H1 (cell line): ENCODE measurements at regions not wholly inside any gene's neighbourhood (a gene's known extent, or its start where the extent isn't known, plus 50 kb on each side); places are given as distances from the start of the nearest gene placed in this dataset.

Experiments used
- CTCF ChIA-PET: fragments of 300-600 bp; sonication (Branson Sonifier 250); formaldehyde crosslinking; loops from one replicate; lab custom pipeline; 2021; ENCODE audit not compliant: partially characterized antibody; lab: Charles Lee
- POLR2A ChIA-PET: fragments of 300-600 bp; sonication (Branson Sonifier 250); formaldehyde crosslinking; loops from one replicate; lab custom pipeline; 2021; ENCODE audit warnings: inconsistent platforms; ENCODE audit not compliant: partially characterized antibody; lab: Charles Lee
- DNase-seq, 2 experiments: peaks; one replicate each; pipeline versions ENCODE4 v3.0.0 to v3.0.0-alpha.2; 2010 to 2022; ENCODE audit warnings: low spot score in 2 of 2, low read depth in 1 of 2, mixed read lengths in 1 of 2
- FAIRE-seq: peaks from 2 replicates; lab custom pipeline; 2011; peaks lifted over from hg19 to GRCh38; lab: Jason Lieb, UNC
- H2AFZ ChIP-seq: 2 replicates; pipeline ENCODE4 v1.8.1; 2012; ENCODE audit warnings: low read length, inconsistent platforms
- H2AK5ac ChIP-seq: 2 replicates; pipeline ENCODE4 v1.6.1; 2013; ENCODE audit warnings: low read depth, low read length
- H2BK120ac ChIP-seq: replicated peaks from 2 replicates; pipeline ENCODE3; 2013; ENCODE audit warnings: low read depth, low read length, inconsistent platforms
- H2BK12ac ChIP-seq: 2 replicates; pipeline ENCODE4 v1.6.1; 2013; ENCODE audit warnings: low read depth, low read length
- H2BK15ac ChIP-seq: 2 replicates; pipeline ENCODE4 v1.6.1; 2013; ENCODE audit warnings: low read length
- H2BK20ac ChIP-seq: 2 replicates; pipeline ENCODE4 v1.6.1; 2013; ENCODE audit warnings: low read length
- H2BK5ac ChIP-seq: 2 replicates; pipeline ENCODE4 v1.6.1; 2013; ENCODE audit warnings: low read depth, low read length
- H3K14ac ChIP-seq: 2 replicates; pipeline ENCODE4 v1.6.1; 2013; ENCODE audit warnings: inconsistent platforms; ENCODE audit not compliant: insufficient read length
- H3K18ac ChIP-seq: 2 replicates; pipeline ENCODE4 v1.6.1; 2013; ENCODE audit warnings: low read length; ENCODE audit errors: extremely low read depth
- H3K23ac ChIP-seq: 2 replicates; pipeline ENCODE4 v1.6.1; 2013; ENCODE audit warnings: inconsistent platforms; ENCODE audit not compliant: insufficient read length
- H3K23me2 ChIP-seq: 2 replicates; pipeline ENCODE4 v1.6.1; 2013; ENCODE audit warnings: low read depth, low read length
- H3K27ac ChIP-seq: 2 replicates; pipeline ENCODE4 v1.6.1; 2011; ENCODE audit warnings: low read depth, low read length, inconsistent platforms
- H3K27me3 ChIP-seq, 4 experiments: replicated peaks in 1 of 4; 1 replicate in 1 of 4; 2 replicates in 3 of 4; pipeline versions ENCODE4 v1.6.1 to v1.8.1; 2011 to 2013; ENCODE audit warnings: low read length in 3 of 4, mild to moderate bottlenecking in 3 of 4, inconsistent platforms in 2 of 4, mixed read lengths in 2 of 4, moderate library complexity in 1 of 4; ENCODE audit not compliant: control insufficient read depth in 3 of 4, insufficient read depth in 3 of 4; ENCODE audit errors: extremely low read depth in 1 of 4
- H3K36me3 ChIP-seq, 4 experiments: 2 replicates each; pipeline versions ENCODE4 v1.6.1 to v1.8.1; 2011 to 2013; ENCODE audit warnings: mild to moderate bottlenecking in 4 of 4, low read length in 3 of 4, moderate library complexity in 2 of 4, control low read depth in 1 of 4, inconsistent platforms in 1 of 4; ENCODE audit not compliant: insufficient read depth in 4 of 4, control insufficient read depth in 2 of 4
- H3K4ac ChIP-seq: replicated peaks from 2 replicates; pipeline ENCODE3; 2013; ENCODE audit warnings: low read length, low read depth, mixed read lengths, inconsistent platforms; ENCODE audit not compliant: insufficient read length
- H3K4me1 ChIP-seq, 4 experiments: replicated peaks in 1 of 4; 1 replicate in 1 of 4; 2 replicates in 3 of 4; pipeline versions ENCODE4 v1.6.1 to v1.8.1; 2011 to 2013; ENCODE audit warnings: low read length in 3 of 4, inconsistent platforms in 2 of 4, mixed read lengths in 1 of 4; ENCODE audit not compliant: insufficient read depth in 4 of 4, control insufficient read depth in 3 of 4
- H3K4me2 ChIP-seq, 2 experiments: 2 replicates each; pipeline versions ENCODE4 v1.6.1 to v1.8.1; 2011 to 2013; ENCODE audit warnings: low read depth in 2 of 2, low read length in 2 of 2, control low read depth in 1 of 2, inconsistent platforms in 1 of 2, mild to moderate bottlenecking in 1 of 2; ENCODE audit not compliant: insufficient read depth in 1 of 2
- H3K4me3 ChIP-seq, 4 experiments: fragments of 200-600, 300-600 bp in 1 of 4; sonication (generic), shearing (Covaris generic), sonication (Bioruptor Twin) in 1 of 4; 2 replicates each; pipeline versions ENCODE4 v1.5.1 to v1.8.1; 2011 to 2016; ENCODE audit warnings: low read length in 4 of 4, low read depth in 3 of 4, control low read depth in 2 of 4, inconsistent platforms in 2 of 4, mild to moderate bottlenecking in 2 of 4, mixed read lengths in 1 of 4, moderate library complexity in 1 of 4; ENCODE audit not compliant: insufficient read depth in 2 of 4; ENCODE audit errors: extremely low read depth in 1 of 4
- H3K56ac ChIP-seq: replicated peaks from 2 replicates; pipeline ENCODE3; 2013; ENCODE audit warnings: low read depth, mild to moderate bottlenecking, mixed read lengths, low read length, inconsistent platforms; ENCODE audit not compliant: insufficient read length
- H3K79me1 ChIP-seq: 2 replicates; pipeline ENCODE4 v1.6.1; 2013; ENCODE audit warnings: low read depth, low read length, control low read depth
- H3K79me2 ChIP-seq, 2 experiments: 2 replicates each; pipeline versions ENCODE4 v1.6.1 to v1.8.1; 2012 to 2013; ENCODE audit warnings: low read length in 2 of 2, mild to moderate bottlenecking in 2 of 2, inconsistent platforms in 1 of 2; ENCODE audit not compliant: insufficient read depth in 2 of 2, control insufficient read depth in 1 of 2
- H3K9ac ChIP-seq, 4 experiments: replicated peaks in 1 of 4; 1 replicate in 1 of 4; 2 replicates in 3 of 4; pipeline versions ENCODE4 v1.6.1 to v1.8.1; 2011 to 2013; ENCODE audit warnings: low read depth in 3 of 4, low read length in 3 of 4, control low read depth in 2 of 4, mild to moderate bottlenecking in 2 of 4, moderate library complexity in 2 of 4, inconsistent platforms in 1 of 4; ENCODE audit errors: extremely low read depth in 1 of 4
- H3K9me3 ChIP-seq, 2 experiments: 2 replicates each; pipeline versions ENCODE4 v1.6.1 to v1.8.1; 2012 to 2013; ENCODE audit warnings: mild to moderate bottlenecking in 2 of 2, moderate library complexity in 2 of 2, control low read depth in 1 of 2, inconsistent platforms in 1 of 2, low read depth in 1 of 2, low read length in 1 of 2, mixed read lengths in 1 of 2; ENCODE audit not compliant: insufficient read depth in 2 of 2
- H4K20me1 ChIP-seq, 2 experiments: replicated peaks in 1 of 2; 2 replicates each; pipeline versions ENCODE3 to v1.8.1; 2011 to 2013; ENCODE audit warnings: inconsistent platforms in 2 of 2, low read length in 2 of 2, mild to moderate bottlenecking in 1 of 2; ENCODE audit not compliant: insufficient read depth in 2 of 2, control insufficient read depth in 1 of 2
- H4K5ac ChIP-seq: 2 replicates; pipeline ENCODE4 v1.6.1; 2013; ENCODE audit warnings: low read length, low read depth, mixed read lengths, inconsistent platforms; ENCODE audit not compliant: insufficient read length
- H4K8ac ChIP-seq: 2 replicates; pipeline ENCODE4 v1.8.0; 2013; ENCODE audit warnings: mild to moderate bottlenecking, moderate library complexity, low read length, inconsistent platforms; ENCODE audit not compliant: insufficient read depth; ENCODE audit errors: extremely low read depth
- H4K91ac ChIP-seq: replicated peaks from 2 replicates; pipeline ENCODE3; 2013; ENCODE audit warnings: low read length, mixed read lengths, inconsistent platforms; ENCODE audit not compliant: insufficient read length
- CBX5 ChIP-seq: fragments of 300-800, 300-1000 bp; sonication (generic); IDR thresholded peaks from 2 replicates; pipeline ENCODE4 v1.7.1; 2016; ENCODE audit warnings: antibody characterized with exemption, low read length, low read depth
- E2F6 ChIP-seq: IDR thresholded peaks from 2 replicates; pipeline ENCODE4 v1.6.1; 2012; ENCODE audit warnings: inconsistent platforms
- HDAC6 ChIP-seq: IDR thresholded peaks from one replicate; pipeline ENCODE4 v1.7.1; 2012; ENCODE audit warnings: low read depth, mild to moderate bottlenecking, inconsistent platforms, low read length, moderate library complexity
- PHF8 ChIP-seq: fragments of 200-600 bp; sonication (generic); conservative IDR thresholded peaks from 2 replicates; pipeline ENCODE4 v1.7.1; 2012; ENCODE audit warnings: low read depth, mild to moderate bottlenecking, inconsistent platforms, low read length, moderate library complexity
- RAD21 ChIP-seq, 2 experiments: IDR thresholded peaks in 1 of 2; conservative IDR thresholded peaks in 1 of 2; 2 replicates each; pipeline ENCODE4 v1.6.1; 2011; ENCODE audit warnings: low read depth in 2 of 2, low read length in 2 of 2, improper control_type of control experiment in 1 of 2, inconsistent platforms in 1 of 2, mild to moderate bottlenecking in 1 of 2, moderate library complexity in 1 of 2
- SAP30 ChIP-seq: fragments of 300-600 bp; sonication (generic); IDR thresholded peaks from 2 replicates; pipeline ENCODE4 v1.7.1; 2012; ENCODE audit warnings: low read length, moderate library complexity, mild to moderate bottlenecking, inconsistent platforms; ENCODE audit not compliant: insufficient read depth, insufficient replicate concordance
- YY1 ChIP-seq: IDR thresholded peaks from 2 replicates; pipeline ENCODE4 v1.6.1; 2011; ENCODE audit warnings: low read depth, mild to moderate bottlenecking, low read length
- WGBS, 2 experiments: shearing (Covaris generic) in 1 of 2; methylation state at CpG; one replicate each; pipeline versions ENCODE4 v1.1.6 to v1.1.7; 2013 to 2015; ENCODE audit warnings: low lambda C conversion rate in 2 of 2, mixed read lengths in 2 of 2, inconsistent platforms in 1 of 2, low coverage in 1 of 2, missing lambda C conversion rate in 1 of 2; ENCODE audit not compliant: insufficient replicate concordance in 2 of 2, insufficient coverage in 1 of 2, insufficient read length in 1 of 2; ENCODE audit errors: extremely low coverage in 1 of 2, missing lambda C conversion rate in 1 of 2; 5-methylcytosine and 5-hydroxymethylcytosine counted together

- H2BK5ac ChIP-seq: no peak overlapping the region
- H3K18ac ChIP-seq: no peak overlapping the region
- H4K20me1 ChIP-seq: no peaks in the 10 kb centered on the region
- DNase-seq: no peak
- CTCF ChIA-PET: interaction anchor here (0.6 to 4.1 kb wide), 29 partner anchors 8 to 275 kb away, joined by 3 to 25 read pairs (median 4); partner anchors contain the start of gene PCBD2
- H3K23me2 ChIP-seq: no peaks in the 10 kb centered on the region
- H3K14ac ChIP-seq: no peak overlapping the region
- no peak overlapping the region for H2BK12ac ChIP-seq
- H2BK120ac ChIP-seq: no peak overlapping the region
- no peak overlapping the region for H4K8ac ChIP-seq
- no peak overlapping the region for H3K4me3 ChIP-seq
- H3K27ac ChIP-seq: no peak overlapping the region
- no peak overlapping the region for H2AK5ac ChIP-seq
- no peak overlapping the region for H3K9ac ChIP-seq
- 74% methylated on average over 11 of the region's 11 CpGs; no CpG with 5 or more reads in 1 of the 2 experiments for WGBS, 2 experiments
- no peak overlapping the region for H4K5ac ChIP-seq
- no peaks in the 10 kb centered on the region for H3K9me3 ChIP-seq
- H4K91ac ChIP-seq: no peak overlapping the region
- H2BK20ac ChIP-seq: no peak overlapping the region
- no peak overlapping the region for H2AFZ ChIP-seq
- no peaks in the 10 kb centered on the region; a peak in 1 of 7 replicates for H3K27me3 ChIP-seq
- H3K79me1 ChIP-seq: no peaks in the 10 kb centered on the region
- H3K79me2 ChIP-seq: no peaks in the 10 kb centered on the region
- no peak overlapping the region for H2BK15ac ChIP-seq
- no peaks in the 10 kb centered on the region; a peak in 1 of 7 replicates for H3K4me1 ChIP-seq
- H3K4me2 ChIP-seq: no peak overlapping the region
- POLR2A ChIA-PET: no interaction called here
- H3K4ac ChIP-seq: no peak overlapping the region
- H3K23ac ChIP-seq: no peak overlapping the region
- no peaks in the 10 kb centered on the region for H3K36me3 ChIP-seq
- H3K56ac ChIP-seq: no peak overlapping the region
- no peak for FAIRE-seq
- TF ChIP-seq PHF8 (no peak), YY1 (no peak), SAP30 (no peak), HDAC6 (no peak), CBX5 (no peak), E2F6 (no peak), RAD21 (IDR thresholded peaks at IDR 0.05 in 1 of 2, conservative IDR thresholded peaks at IDR 0.05 in 1 of 2; ENCODE audit: low read depth in 2 of 2, low read length in 2 of 2) (peak; percentile 23 to 35; a peak in 3 of 4 replicates)
These were observed 145.4 kb upstream of the PITX1 start for GRCh38 chr5:135179308-135179980.
